Neuronal stem cell (in vitro differentiated cells): ENCODE measurements at regions not wholly inside any gene's neighbourhood (a gene's known extent, or its start where the extent isn't known, plus 50 kb on each side); places are given as distances from the start of the nearest gene placed in this dataset.

ENCODE experiments used
- DNase-seq: peaks from one replicate; pipeline ENCODE4 v3.0.0-alpha.2; 2013; ENCODE audit warnings: low spot score
- H2AFZ ChIP-seq: one replicate; pipeline ENCODE4 v1.6.1; 2013; ENCODE audit warnings: mild to moderate bottlenecking, low read length, inconsistent platforms
- H2AK5ac ChIP-seq: 2 replicates; pipeline ENCODE4 v1.6.1; 2013; ENCODE audit warnings: low read depth, mild to moderate bottlenecking, inconsistent platforms, low read length, moderate library complexity, mixed read lengths
- H2BK120ac ChIP-seq: 2 replicates; pipeline ENCODE4 v1.6.1; 2013; ENCODE audit warnings: low read depth, mild to moderate bottlenecking, inconsistent platforms, low read length, moderate library complexity, mixed read lengths
- H2BK12ac ChIP-seq: one replicate; pipeline ENCODE4 v1.6.1; 2013; ENCODE audit warnings: low read length, inconsistent platforms
- H2BK15ac ChIP-seq: 2 replicates; pipeline ENCODE4 v1.6.1; 2013; ENCODE audit warnings: mild to moderate bottlenecking, low read length, inconsistent platforms, mixed read lengths
- H2BK5ac ChIP-seq: one replicate; pipeline ENCODE4 v1.6.1; 2013; ENCODE audit warnings: inconsistent platforms, mild to moderate bottlenecking, low read length, moderate library complexity
- H3K14ac ChIP-seq: one replicate; pipeline ENCODE4 v1.6.1; 2013; ENCODE audit warnings: low read length, inconsistent platforms
- H3K18ac ChIP-seq: 2 replicates; pipeline ENCODE4 v1.6.1; 2013; ENCODE audit warnings: low read length, inconsistent platforms
- H3K23ac ChIP-seq: 2 replicates; pipeline ENCODE4 v1.6.1; 2013; ENCODE audit warnings: low read depth, mild to moderate bottlenecking, mixed read lengths, low read length, inconsistent platforms; ENCODE audit not compliant: poor library complexity
- H3K27ac ChIP-seq: replicated peaks from 3 replicates; pipeline ENCODE4 v1.5.1; 2013; ENCODE audit warnings: low read length, inconsistent platforms
- H3K27me3 ChIP-seq, 3 experiments: 2 replicates each; pipeline ENCODE4 v1.6.1; 2013; ENCODE audit warnings: low read length in 3 of 3, mild to moderate bottlenecking in 2 of 3, inconsistent platforms in 1 of 3, low read depth in 1 of 3, mixed read lengths in 1 of 3, moderate library complexity in 1 of 3; ENCODE audit not compliant: control insufficient read depth in 3 of 3, insufficient read depth in 3 of 3
- H3K36me3 ChIP-seq, 2 donors: replicated peaks in 1 of 2; 2 replicates each; pipeline ENCODE4 v1.6.1; 2013; ENCODE audit warnings: low read length in 2 of 2; ENCODE audit not compliant: control insufficient read depth in 2 of 2, insufficient read depth in 2 of 2
- H3K4ac ChIP-seq: 2 replicates; pipeline ENCODE4 v1.6.1; 2013; ENCODE audit warnings: inconsistent platforms, mild to moderate bottlenecking, low read length, moderate library complexity
- H3K4me1 ChIP-seq, 2 donors: 1 replicate in 1 of 2; 2 replicates in 1 of 2; pipeline ENCODE4 v1.6.1; 2013; ENCODE audit warnings: low read length in 2 of 2, low read depth in 1 of 2; ENCODE audit not compliant: control insufficient read depth in 2 of 2, insufficient read depth in 1 of 2
- H3K4me2 ChIP-seq: one replicate; pipeline ENCODE4 v1.6.1; 2013; ENCODE audit warnings: mild to moderate bottlenecking, low read length, inconsistent platforms; ENCODE audit not compliant: insufficient read depth, poor library complexity, severe bottlenecking
- H3K4me3 ChIP-seq, 2 donors: 2 replicates each; pipeline ENCODE4 v1.5.1; 2013; ENCODE audit warnings: low read length in 2 of 2, mild to moderate bottlenecking in 2 of 2, inconsistent platforms in 1 of 2, moderate library complexity in 1 of 2
- H3K79me1 ChIP-seq: one replicate; pipeline ENCODE4 v1.6.1; 2013; ENCODE audit warnings: low read depth, mild to moderate bottlenecking, inconsistent platforms, low read length, moderate library complexity
- H3K9ac ChIP-seq: one replicate; pipeline ENCODE4 v1.6.1; 2013; ENCODE audit warnings: mild to moderate bottlenecking, low read depth, low read length, inconsistent platforms; ENCODE audit not compliant: poor library complexity
- H3K9me3 ChIP-seq, 2 donors: replicated peaks in 1 of 2; 2 replicates each; pipeline versions ENCODE3 to v1.6.1; 2013; ENCODE audit warnings: low read length in 2 of 2, mild to moderate bottlenecking in 2 of 2, inconsistent platforms in 1 of 2, low read depth in 1 of 2, mixed read lengths in 1 of 2, moderate library complexity in 1 of 2; ENCODE audit not compliant: control insufficient read depth in 2 of 2, insufficient read depth in 1 of 2
- H4K8ac ChIP-seq: one replicate; pipeline ENCODE4 v1.6.1; 2013; ENCODE audit warnings: low read depth, mild to moderate bottlenecking, inconsistent platforms, low read length, moderate library complexity
- H4K91ac ChIP-seq: one replicate; pipeline ENCODE4 v1.6.1; 2013; ENCODE audit warnings: low read length, low read depth, mild to moderate bottlenecking, inconsistent platforms; ENCODE audit not compliant: poor library complexity
- WGBS, 2 donors: extraction: QIAGEN DNeasy Blood & Tissue Kit; methylation state at CpG; one replicate each; pipeline ENCODE4 v1.1.7; 2013; ENCODE audit warnings: missing lambda C conversion rate in 2 of 2, mixed read lengths in 1 of 2; ENCODE audit not compliant: insufficient read length in 2 of 2, insufficient replicate concordance in 1 of 2; ENCODE audit errors: extremely low coverage in 2 of 2; 5-methylcytosine and 5-hydroxymethylcytosine counted together

DNA sequence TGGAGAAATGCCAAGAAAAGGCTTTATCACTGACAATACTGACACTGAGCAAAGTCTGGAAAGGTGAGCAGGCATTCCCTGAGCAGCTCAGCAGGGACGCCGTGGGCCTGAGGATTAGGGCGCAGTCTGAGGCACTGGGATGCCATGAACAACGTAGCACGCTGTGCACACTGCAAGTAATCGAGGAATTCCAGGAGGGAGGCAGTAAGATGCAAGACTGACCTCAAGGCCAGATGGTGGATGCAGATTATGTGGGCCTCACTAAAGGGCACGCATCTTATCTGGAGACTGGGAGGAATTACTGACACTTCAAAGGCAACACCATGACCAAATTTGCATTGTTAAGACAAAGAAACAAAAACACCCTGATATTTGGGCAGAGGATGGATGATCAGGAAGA lies 50.4 kb upstream of the OPCML start:
- no peaks in the 10 kb centered on the region for H3K36me3 ChIP-seq
- H3K4ac ChIP-seq: no peak overlapping the region
- H3K9me3 ChIP-seq: peaks cover 0 to 2% of the 10 kb centered on the region in 2 donors
- no peak overlapping the region for H2BK5ac ChIP-seq
- no peaks in the 10 kb centered on the region for H3K79me1 ChIP-seq
- no peak overlapping the region for H2BK15ac ChIP-seq
- H3K9ac ChIP-seq: peak overlapping the region; percentile 37
- H3K4me3 ChIP-seq: no peak overlapping the region
- H3K18ac ChIP-seq: no peak overlapping the region
- no CpG with 5 or more reads among the region's 7 CpGs for WGBS, 2 donors
- H3K4me2 ChIP-seq: no peak overlapping the region
- H2AFZ ChIP-seq: no peak overlapping the region
- no peak overlapping the region for H2BK120ac ChIP-seq
- no peak overlapping the region for H3K14ac ChIP-seq
- no peak overlapping the region for H4K91ac ChIP-seq
- H3K27ac ChIP-seq: no peak overlapping the region
- no peak overlapping the region for H2BK12ac ChIP-seq
- no peak for DNase-seq
- peaks cover 0 to 10% of the 10 kb centered on the region in 2 donors for H3K4me1 ChIP-seq
- no peak overlapping the region for H4K8ac ChIP-seq
- H3K27me3 ChIP-seq: no peaks in the 10 kb centered on the region
- no peak overlapping the region for H2AK5ac ChIP-seq
- H3K23ac ChIP-seq: no peak overlapping the region

DNA sequence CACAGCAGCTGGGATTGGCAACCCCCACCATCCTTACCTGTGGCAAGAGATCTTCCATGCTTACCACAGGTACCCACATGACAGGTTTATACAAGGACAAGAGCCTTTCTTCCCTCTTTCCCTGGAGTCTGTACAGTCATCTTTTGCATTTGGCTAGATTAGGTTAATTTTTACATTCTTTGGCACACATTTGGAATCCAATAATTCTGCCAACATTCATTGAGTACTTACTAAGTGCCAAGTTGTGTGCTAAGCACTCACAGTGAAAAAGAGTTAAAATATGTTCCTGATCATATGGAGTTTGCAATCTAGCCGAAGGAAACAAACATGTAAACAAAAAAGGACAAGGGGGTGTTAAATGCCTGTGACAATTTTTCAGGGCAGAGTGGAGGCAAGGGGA lies 50.0 kb upstream of the OPCML start:
- Histone ChIP-seq H4K8ac (no peak overlapping the region), H3K9me3 (peaks cover 0 to under 1% of the 10 kb centered on the region in 2 donors), H2BK120ac (no peak overlapping the region), H2BK5ac (no peak overlapping the region), H3K79me1 (no peaks in the 10 kb centered on the region), H2BK15ac (no peak overlapping the region), H2BK12ac (no peak overlapping the region), H2AFZ (no peak overlapping the region), H3K27me3 (no peaks in the 10 kb centered on the region), H3K36me3 (no peaks in the 10 kb centered on the region), H3K18ac (no peak overlapping the region), H3K9ac (no peak overlapping the region), H3K4me1 (peaks cover 0 to 10% of the 10 kb centered on the region in 2 donors), H3K4me2 (no peak overlapping the region), H3K23ac (no peak overlapping the region), H3K4me3 (no peak overlapping the region), H3K14ac (no peak overlapping the region), H2AK5ac (no peak overlapping the region), H3K27ac (no peak overlapping the region), H3K4ac (no peak overlapping the region), H4K91ac (no peak overlapping the region)
- WGBS, 2 donors: no CpG with 5 or more reads among the region's 1 CpG
- DNase-seq: no peak
